ENCODE measurements at regions not wholly inside any gene's neighbourhood (a gene's known extent, or its start where the extent isn't known, plus 50 kb on each side); places are given as distances from the start of the nearest gene placed in this dataset.
"Not testable (repeated sequence)": the region's sequence is repeated elsewhere in the genome, so short reads cannot be mapped to it uniquely, and the experiment has no call there.

- Histone ChIP-seq H3K36me3 (ENCODE audit: insufficient read depth, insufficient read length, low read length) (no peaks in the 10 kb centered on the region), H3K27me3 (ENCODE audit: insufficient read depth, insufficient read length) (no peaks in the 10 kb centered on the region), H3K4me1 (ENCODE audit: insufficient read depth, insufficient read length) (no peaks in the 10 kb centered on the region), H3K9me3 (ENCODE audit: insufficient read depth, low read length) (no peaks in the 10 kb centered on the region), H3K4me3 (ENCODE audit: insufficient read length, low read depth) (no peak overlapping the region), H3K9ac (ENCODE audit: insufficient read length, low read depth) (no peak overlapping the region)
- TF ChIP-seq ZNF274 (IDR thresholded peaks at IDR 0.05; ENCODE audit: low read depth, low read length) = no peak
- no peak for TF ChIP-seq YY1 (IDR thresholded peaks at IDR 0.05; ENCODE audit: insufficient read depth, insufficient read length)
- no peak for TF ChIP-seq SUZ12 (IDR thresholded peaks at IDR 0.05; ENCODE audit: extremely low read depth, insufficient read depth, insufficient read length)
- DNase-seq (ENCODE audit: low read depth, low spot score) = no peak
Observed at GRCh38 chr4:71081192-71081591, 87.7 kb downstream of the DCK start.

GRCh38 chr4:71093745-71094144, 100.3 kb downstream of the DCK start:
- TF ChIP-seq ZNF274 (IDR thresholded peaks at IDR 0.05; ENCODE audit: low read depth, low read length) (no peak), YY1 (IDR thresholded peaks at IDR 0.05; ENCODE audit: insufficient read depth, insufficient read length) (no peak), SUZ12 (IDR thresholded peaks at IDR 0.05; ENCODE audit: extremely low read depth, insufficient read depth, insufficient read length) (no peak)
- Histone ChIP-seq H3K9ac (ENCODE audit: insufficient read length, low read depth) (no peak overlapping the region), H3K9me3 (ENCODE audit: insufficient read depth, low read length) (no peaks in the 10 kb centered on the region), H3K4me1 (ENCODE audit: insufficient read depth, insufficient read length) (no peaks in the 10 kb centered on the region), H3K27me3 (ENCODE audit: insufficient read depth, insufficient read length) (no peaks in the 10 kb centered on the region), H3K4me3 (ENCODE audit: insufficient read length, low read depth) (no peak overlapping the region), H3K36me3 (ENCODE audit: insufficient read depth, insufficient read length, low read length) (no peaks in the 10 kb centered on the region)
- DNase-seq (ENCODE audit: low read depth, low spot score) = no peak

GRCh38 chr4:71094201-71094600, 100.8 kb downstream of the DCK start:
- Histone ChIP-seq H3K4me1 (ENCODE audit: insufficient read depth, insufficient read length) (no peaks in the 10 kb centered on the region), H3K9ac (ENCODE audit: insufficient read length, low read depth) (no peak overlapping the region), H3K9me3 (ENCODE audit: insufficient read depth, low read length) (no peaks in the 10 kb centered on the region), H3K36me3 (ENCODE audit: insufficient read depth, insufficient read length, low read length) (no peaks in the 10 kb centered on the region), H3K27me3 (ENCODE audit: insufficient read depth, insufficient read length) (no peaks in the 10 kb centered on the region), H3K4me3 (ENCODE audit: insufficient read length, low read depth) (no peak overlapping the region)
- TF ChIP-seq ZNF274 (IDR thresholded peaks at IDR 0.05; ENCODE audit: low read depth, low read length) (no peak), SUZ12 (IDR thresholded peaks at IDR 0.05; ENCODE audit: extremely low read depth, insufficient read depth, insufficient read length) (no peak), YY1 (IDR thresholded peaks at IDR 0.05; ENCODE audit: insufficient read depth, insufficient read length) (no peak)
- no peak for DNase-seq (ENCODE audit: low read depth, low spot score)

GRCh38 chr4:71095141-71095540, 101.7 kb downstream of the DCK start:
- Histone ChIP-seq H3K9ac (ENCODE audit: insufficient read length, low read depth) (no peak overlapping the region), H3K36me3 (ENCODE audit: insufficient read depth, insufficient read length, low read length) (no peaks in the 10 kb centered on the region), H3K27me3 (ENCODE audit: insufficient read depth, insufficient read length) (no peaks in the 10 kb centered on the region), H3K9me3 (ENCODE audit: insufficient read depth, low read length) (no peaks in the 10 kb centered on the region), H3K4me3 (ENCODE audit: insufficient read length, low read depth) (no peak overlapping the region), H3K4me1 (ENCODE audit: insufficient read depth, insufficient read length) (no peaks in the 10 kb centered on the region)
- no peak for DNase-seq (ENCODE audit: low read depth, low spot score)
- TF ChIP-seq YY1 (IDR thresholded peaks at IDR 0.05; ENCODE audit: insufficient read depth, insufficient read length) (no peak), SUZ12 (IDR thresholded peaks at IDR 0.05; ENCODE audit: extremely low read depth, insufficient read depth, insufficient read length) (no peak), ZNF274 (IDR thresholded peaks at IDR 0.05; ENCODE audit: low read depth, low read length) (no peak)

- Histone ChIP-seq H3K36me3 (ENCODE audit: insufficient read depth, insufficient read length, low read length) (no peaks in the 10 kb centered on the region), H3K9me3 (ENCODE audit: insufficient read depth, low read length) (no peaks in the 10 kb centered on the region), H3K4me3 (ENCODE audit: insufficient read length, low read depth) (no peak overlapping the region), H3K4me1 (ENCODE audit: insufficient read depth, insufficient read length) (no peaks in the 10 kb centered on the region), H3K9ac (ENCODE audit: insufficient read length, low read depth) (no peak overlapping the region), H3K27me3 (ENCODE audit: insufficient read depth, insufficient read length) (no peaks in the 10 kb centered on the region)
- no peak for DNase-seq (ENCODE audit: low read depth, low spot score)
- TF ChIP-seq ZNF274 (IDR thresholded peaks at IDR 0.05; ENCODE audit: low read depth, low read length) (no peak), SUZ12 (IDR thresholded peaks at IDR 0.05; ENCODE audit: extremely low read depth, insufficient read depth, insufficient read length) (no peak), YY1 (IDR thresholded peaks at IDR 0.05; ENCODE audit: insufficient read depth, insufficient read length) (no peak)
Observed at GRCh38 chr4:71095545-71095944, 102.1 kb downstream of the DCK start.

- H3K27me3 ChIP-seq (ENCODE audit: insufficient read depth, insufficient read length) = no peaks in the 10 kb centered on the region
- H3K4me3 ChIP-seq (ENCODE audit: insufficient read length, low read depth) = no peak overlapping the region
- no peaks in the 10 kb centered on the region for H3K4me1 ChIP-seq (ENCODE audit: insufficient read depth, insufficient read length)
- H3K9me3 ChIP-seq (ENCODE audit: insufficient read depth, low read length) = no peaks in the 10 kb centered on the region
- DNase-seq (ENCODE audit: low read depth, low spot score) = no peak
- H3K36me3 ChIP-seq (ENCODE audit: insufficient read depth, insufficient read length, low read length) = no peaks in the 10 kb centered on the region
- no peak for TF ChIP-seq SUZ12 (IDR thresholded peaks at IDR 0.05; ENCODE audit: extremely low read depth, insufficient read depth, insufficient read length)
- no peak for TF ChIP-seq ZNF274 (IDR thresholded peaks at IDR 0.05; ENCODE audit: low read depth, low read length)
- no peak for TF ChIP-seq YY1 (IDR thresholded peaks at IDR 0.05; ENCODE audit: insufficient read depth, insufficient read length)
- H3K9ac ChIP-seq (ENCODE audit: insufficient read length, low read depth) = no peak overlapping the region
Observed at GRCh38 chr4:71107726-71108125, 114.3 kb downstream of the DCK start.

- no peaks in the 10 kb centered on the region for H3K4me1 ChIP-seq (ENCODE audit: insufficient read depth, insufficient read length)
- H3K9ac ChIP-seq (ENCODE audit: insufficient read length, low read depth) = no peak overlapping the region
- DNase-seq (ENCODE audit: low read depth, low spot score) = no peak
- H3K4me3 ChIP-seq (ENCODE audit: insufficient read length, low read depth) = no peak overlapping the region
- TF ChIP-seq YY1 (IDR thresholded peaks at IDR 0.05; ENCODE audit: insufficient read depth, insufficient read length) (no peak), ZNF274 (IDR thresholded peaks at IDR 0.05; ENCODE audit: low read depth, low read length) (no peak), SUZ12 (IDR thresholded peaks at IDR 0.05; ENCODE audit: extremely low read depth, insufficient read depth, insufficient read length) (no peak)
- H3K9me3 ChIP-seq (ENCODE audit: insufficient read depth, low read length) = no peaks in the 10 kb centered on the region
- no peaks in the 10 kb centered on the region for H3K36me3 ChIP-seq (ENCODE audit: insufficient read depth, insufficient read length, low read length)
- no peaks in the 10 kb centered on the region for H3K27me3 ChIP-seq (ENCODE audit: insufficient read depth, insufficient read length)
Observed at GRCh38 chr4:71110499-71110898, 117.0 kb downstream of the DCK start.

GRCh38 chr4:71111133-71111532, 117.7 kb downstream of the DCK start:
- H3K27me3 ChIP-seq (ENCODE audit: insufficient read depth, insufficient read length); DNase-seq (ENCODE audit: low read depth, low spot score); H3K4me3 ChIP-seq (ENCODE audit: insufficient read length, low read depth); H3K9me3 ChIP-seq (ENCODE audit: insufficient read depth, low read length); H3K4me1 ChIP-seq (ENCODE audit: insufficient read depth, insufficient read length); H3K36me3 ChIP-seq (ENCODE audit: insufficient read depth, insufficient read length, low read length); H3K9ac ChIP-seq (ENCODE audit: insufficient read length, low read depth): not testable (repeated sequence)

Data from NT2/D1 (cell line).